Erythroblast (primary cell): ENCODE measurements at regions not wholly inside any gene's neighbourhood (a gene's known extent, or its start where the extent isn't known, plus 50 kb on each side); places are given as distances from the start of the nearest gene placed in this dataset.

Experiments
- DNase-seq, 2 experiments: peaks; one replicate each; lab custom pipeline; 2025; lab: John Stamatoyannopoulos, UW
- GATA1 ChIP-seq: IDR thresholded peaks from 2 replicates; pipeline ENCODE4 v1.6.1; 2011; ENCODE audit warnings: low read depth, mild to moderate bottlenecking, control low read depth, low read length, moderate library complexity
- POLR2A ChIP-seq: IDR thresholded peaks from 2 replicates; pipeline ENCODE4 v1.6.1; 2011; ENCODE audit warnings: mild to moderate bottlenecking, low read length

- TF ChIP-seq POLR2A (no peak), GATA1 (no peak)
Measured at GRCh38 chr11:110988671-110989070, 256.9 kb upstream of the POU2AF2 start.

GRCh38 chr11:110986016-110986415 is 259.5 kb upstream of the POU2AF2 start:
- TF ChIP-seq GATA1 = no peak
- TF ChIP-seq POLR2A = no peak
- no peak for DNase-seq

More at GRCh38 chr11:110988671-110989070, 256.9 kb upstream of the POU2AF2 start:
- no peak for DNase-seq

- no peak for TF ChIP-seq POLR2A
- TF ChIP-seq GATA1 = no peak
- no peak for DNase-seq
Measured at GRCh38 chr11:110985547-110985946, 260.0 kb upstream of the POU2AF2 start.

GRCh38 chr11:110984693-110985092 is 260.8 kb upstream of the POU2AF2 start:
- TF ChIP-seq POLR2A = no peak
- no peak for TF ChIP-seq GATA1
- DNase-seq = no peak

GRCh38 chr11:110984147-110984546 is 261.4 kb upstream of the POU2AF2 start:
- no peak for TF ChIP-seq GATA1
- TF ChIP-seq POLR2A = no peak
- no peak for DNase-seq

- DNase-seq = no peak
- TF ChIP-seq POLR2A (no peak), GATA1 (no peak)
Measured at GRCh38 chr11:110982214-110982613, 263.3 kb upstream of the POU2AF2 start.

- TF ChIP-seq GATA1 = no peak
- no peak for TF ChIP-seq POLR2A
- no peak for DNase-seq
Measured at GRCh38 chr11:110979696-110980095, 265.8 kb upstream of the POU2AF2 start.

GRCh38 chr11:110977661-110978060 is 265.4 kb upstream of the ARHGAP20 start:
- DNase-seq = no peak
- no peak for TF ChIP-seq GATA1
- TF ChIP-seq POLR2A = no peak

- DNase-seq = no peak
- TF ChIP-seq GATA1 = no peak
- no peak for TF ChIP-seq POLR2A
Measured at GRCh38 chr11:110974731-110975130, 262.5 kb upstream of the ARHGAP20 start.

- no peak for DNase-seq
- TF ChIP-seq GATA1 = no peak
- no peak for TF ChIP-seq POLR2A
Measured at GRCh38 chr11:110973401-110973980, 261.3 kb upstream of the ARHGAP20 start.

- TF ChIP-seq POLR2A (no peak), GATA1 (no peak)
- peak in 1 of 2 experiments; percentile 55 for DNase-seq
Measured at GRCh38 chr11:110972640-110973039, 260.4 kb upstream of the ARHGAP20 start.

GRCh38 chr11:110972106-110972505 is 259.9 kb upstream of the ARHGAP20 start:
- no peak for DNase-seq
- TF ChIP-seq POLR2A (no peak), GATA1 (no peak)

GRCh38 chr11:110971140-110971539 is 258.9 kb upstream of the ARHGAP20 start:
- TF ChIP-seq GATA1 (no peak), POLR2A (no peak)
- DNase-seq = no peak

- DNase-seq = no peak
- TF ChIP-seq POLR2A (no peak), GATA1 (no peak)
Measured at GRCh38 chr11:110968348-110969062, 256.3 kb upstream of the ARHGAP20 start.
